GM12878 (cell line): ENCODE measurements at regions not wholly inside any gene's neighbourhood (a gene's known extent, or its start where the extent isn't known, plus 50 kb on each side); places are given as distances from the start of the nearest gene placed in this dataset.

Source experiments
- POLR2A ChIP-seq: IDR thresholded peaks from 2 replicates; pipeline ENCODE4 v1.6.1; 2011; ENCODE audit warnings: low read depth, mild to moderate bottlenecking, low read length
- SUZ12 ChIP-seq: fragments of 200-600 bp; sonication (generic); IDR thresholded peaks from one replicate; pipeline ENCODE4 v1.6.1; 2018; ENCODE audit warnings: antibody characterized with exemption, mild to moderate bottlenecking; ENCODE audit not compliant: unreplicated experiment
- ZNF274 ChIP-seq: IDR thresholded peaks from one replicate; pipeline ENCODE4 v1.8.0; 2011; ENCODE audit not compliant: insufficient read length, insufficient read depth
- TF ChIP-seq, protein P1 (sequence below), 3 experiments: IDR thresholded peaks in 2 of 3; conservative IDR thresholded peaks in 1 of 3; 2 replicates each; pipeline ENCODE4 v1.5.1; 2011; ENCODE audit warnings: low read depth in 3 of 3, low read length in 3 of 3, mild to moderate bottlenecking in 3 of 3, control low read depth in 2 of 3, moderate library complexity in 2 of 3, inconsistent platforms in 1 of 3, mixed read lengths in 1 of 3; ENCODE audit not compliant: control insufficient read depth in 2 of 3, insufficient read depth in 1 of 3; ENCODE audit errors: extremely low read depth in 1 of 3

DNA sequence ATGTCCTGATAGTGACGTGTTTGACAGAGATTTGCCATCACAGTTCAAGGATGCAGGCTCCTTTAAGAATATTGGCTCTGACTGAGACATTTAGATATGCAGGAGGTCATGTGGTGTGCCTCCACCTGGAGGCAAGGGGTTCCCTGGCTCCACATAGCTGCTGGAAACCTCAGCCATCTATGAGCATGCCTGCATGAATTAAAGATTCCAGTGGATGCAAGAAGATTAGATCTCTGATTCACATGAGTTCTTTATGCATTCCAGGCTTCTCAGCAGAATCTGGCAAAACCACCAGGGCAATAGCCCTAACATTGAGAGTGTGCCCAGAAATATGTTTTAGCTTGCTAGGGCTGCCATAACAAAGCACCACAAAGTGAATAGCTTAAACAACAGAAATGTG is 298.5 kb upstream of the AADAT start:
- TF ChIP-seq SUZ12: no peak
- TF ChIP-seq POLR2A: no peak
- TF ChIP-seq, protein P1, sequence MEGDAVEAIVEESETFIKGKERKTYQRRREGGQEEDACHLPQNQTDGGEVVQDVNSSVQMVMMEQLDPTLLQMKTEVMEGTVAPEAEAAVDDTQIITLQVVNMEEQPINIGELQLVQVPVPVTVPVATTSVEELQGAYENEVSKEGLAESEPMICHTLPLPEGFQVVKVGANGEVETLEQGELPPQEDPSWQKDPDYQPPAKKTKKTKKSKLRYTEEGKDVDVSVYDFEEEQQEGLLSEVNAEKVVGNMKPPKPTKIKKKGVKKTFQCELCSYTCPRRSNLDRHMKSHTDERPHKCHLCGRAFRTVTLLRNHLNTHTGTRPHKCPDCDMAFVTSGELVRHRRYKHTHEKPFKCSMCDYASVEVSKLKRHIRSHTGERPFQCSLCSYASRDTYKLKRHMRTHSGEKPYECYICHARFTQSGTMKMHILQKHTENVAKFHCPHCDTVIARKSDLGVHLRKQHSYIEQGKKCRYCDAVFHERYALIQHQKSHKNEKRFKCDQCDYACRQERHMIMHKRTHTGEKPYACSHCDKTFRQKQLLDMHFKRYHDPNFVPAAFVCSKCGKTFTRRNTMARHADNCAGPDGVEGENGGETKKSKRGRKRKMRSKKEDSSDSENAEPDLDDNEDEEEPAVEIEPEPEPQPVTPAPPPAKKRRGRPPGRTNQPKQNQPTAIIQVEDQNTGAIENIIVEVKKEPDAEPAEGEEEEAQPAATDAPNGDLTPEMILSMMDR (IDR thresholded peaks at IDR 0.05 in 2 of 3, conservative IDR thresholded peaks at IDR 0.05 in 1 of 3; ENCODE audit: control insufficient read depth in 2 of 3, extremely low read depth in 1 of 3, insufficient read depth in 1 of 3, low read depth in 3 of 3, low read length in 3 of 3): no peak
- no peak for TF ChIP-seq ZNF274
